Right lung (tissue), 2 donors: ENCODE measurements at regions not wholly inside any gene's neighbourhood (a gene's known extent, or its start where the extent isn't known, plus 50 kb on each side); places are given as distances from the start of the nearest gene placed in this dataset.

Source experiments
- DNase-seq, 2 donors: peaks; one replicate each; pipeline ENCODE4 v3.0.0-alpha.2; 2013

DNA sequence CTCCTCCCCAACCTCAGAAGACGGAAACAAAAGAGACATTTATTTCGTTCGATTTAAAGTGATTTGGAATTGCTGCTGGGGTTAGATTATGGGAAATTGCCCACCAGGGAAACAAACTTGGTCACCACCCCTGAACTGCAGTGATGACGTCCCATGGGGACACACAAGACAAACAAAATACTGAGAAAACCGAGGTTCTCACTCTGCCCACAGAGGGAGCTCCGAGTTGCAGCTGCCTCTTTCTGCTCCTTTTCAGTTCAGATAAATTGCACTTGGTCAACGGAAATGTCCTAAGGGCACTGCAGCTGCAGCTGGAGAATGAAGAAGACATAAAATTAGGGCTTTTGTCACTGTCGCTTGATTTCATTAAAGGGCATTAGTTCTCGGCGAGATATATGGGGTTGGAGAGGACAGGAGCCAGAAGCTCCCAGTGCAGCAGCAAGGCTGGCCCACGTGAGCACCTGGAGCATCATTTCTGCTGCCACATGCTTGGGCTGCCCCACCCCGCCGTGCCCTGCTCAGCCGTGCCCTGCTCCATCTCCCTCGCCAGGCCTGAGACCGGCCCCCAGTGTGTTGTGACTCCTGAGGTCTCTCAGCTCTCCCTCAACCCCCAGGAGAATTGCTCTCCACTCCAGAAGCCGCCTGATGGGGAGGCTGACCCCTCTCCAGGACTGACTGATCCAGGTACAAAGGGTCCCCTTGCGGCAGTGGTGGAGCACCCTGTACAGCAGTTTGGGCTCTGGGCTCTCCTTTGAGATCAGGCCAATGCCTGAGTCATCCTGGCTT, 231.7 kb upstream of the AJAP1 start:
- DNase-seq: no peak

DNA sequence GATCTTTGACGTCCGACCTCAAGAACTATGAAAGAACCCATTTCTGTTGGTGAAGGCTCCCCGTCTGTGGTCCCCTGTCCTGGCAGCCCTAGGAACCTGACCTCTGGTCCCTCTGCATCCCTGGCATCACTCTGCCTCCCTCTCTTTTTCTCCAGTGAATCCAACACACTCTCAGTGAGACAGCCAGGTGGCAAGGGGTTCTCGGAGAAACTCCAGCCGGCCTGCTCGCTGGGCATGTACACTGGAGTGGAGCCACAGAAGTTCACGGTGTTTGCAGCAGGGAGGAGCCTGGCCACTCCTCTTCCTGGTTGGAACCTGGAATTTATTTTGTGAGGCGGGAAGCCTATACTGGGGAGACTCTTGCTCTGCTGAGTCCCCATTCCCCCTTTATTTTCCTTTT, 230.2 kb upstream of the AJAP1 start:
- DNase-seq: no peak

DNA sequence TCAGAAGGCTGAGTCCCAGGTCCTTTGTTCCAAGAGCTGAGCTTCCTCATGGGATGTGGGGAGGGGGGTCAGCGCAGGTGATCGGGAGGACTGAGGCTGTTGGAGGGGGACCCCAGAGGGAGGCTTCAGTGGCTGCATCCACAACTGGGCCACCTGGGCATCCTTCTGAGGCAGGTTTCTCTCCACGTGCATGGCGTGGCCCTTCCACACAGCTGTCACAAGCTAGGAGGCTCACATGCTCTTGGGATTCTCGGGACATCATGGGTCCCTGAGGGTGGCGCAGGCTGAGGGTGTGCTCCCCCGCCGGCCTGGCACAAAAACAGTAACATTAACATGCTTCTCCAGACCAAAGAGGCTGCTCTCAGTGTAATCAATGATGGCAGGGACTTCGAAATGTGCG, 229.6 kb upstream of the AJAP1 start:
- no peak for DNase-seq

DNA sequence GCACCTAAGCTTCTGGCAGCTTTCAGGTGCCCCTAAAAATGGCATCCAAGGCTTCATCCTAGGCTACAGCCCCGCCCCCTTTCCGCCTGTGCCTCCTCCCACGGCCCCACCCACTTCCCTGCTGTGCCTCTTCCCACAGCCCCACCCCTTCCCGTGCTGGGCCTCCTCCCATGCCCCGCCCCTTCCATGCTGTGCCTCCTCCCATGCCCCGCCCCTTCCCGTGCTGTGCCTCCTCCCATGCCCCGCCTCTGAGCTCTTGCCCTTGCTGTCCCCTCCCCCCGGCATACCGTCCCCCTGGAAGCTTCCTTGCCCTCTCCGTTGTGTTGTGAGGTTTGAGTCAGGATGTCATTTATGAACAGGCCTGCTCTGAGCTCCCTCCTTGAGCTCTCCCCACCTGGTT, 228.5 kb upstream of the AJAP1 start:
- no peak for DNase-seq

DNA sequence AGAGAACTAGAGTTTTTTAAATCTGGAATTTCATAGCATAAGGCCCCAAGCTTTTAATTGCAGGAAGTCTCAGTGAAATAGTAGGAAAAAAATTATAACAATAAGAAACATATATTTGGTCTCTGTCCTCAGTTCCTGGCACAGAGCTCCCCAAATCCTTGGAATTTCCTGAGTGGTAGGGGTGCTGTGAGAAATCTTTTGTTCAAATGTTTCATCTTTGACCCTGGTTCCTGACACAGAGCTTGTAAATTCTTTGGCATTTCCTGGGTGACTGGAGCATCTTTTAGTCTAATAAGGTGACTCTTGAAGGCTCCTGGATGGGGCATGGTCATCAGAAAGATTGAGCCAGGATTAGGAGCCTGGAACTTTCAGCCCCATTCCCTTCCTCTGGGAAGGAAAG, 225.7 kb upstream of the AJAP1 start:
- DNase-seq: no peak

DNA sequence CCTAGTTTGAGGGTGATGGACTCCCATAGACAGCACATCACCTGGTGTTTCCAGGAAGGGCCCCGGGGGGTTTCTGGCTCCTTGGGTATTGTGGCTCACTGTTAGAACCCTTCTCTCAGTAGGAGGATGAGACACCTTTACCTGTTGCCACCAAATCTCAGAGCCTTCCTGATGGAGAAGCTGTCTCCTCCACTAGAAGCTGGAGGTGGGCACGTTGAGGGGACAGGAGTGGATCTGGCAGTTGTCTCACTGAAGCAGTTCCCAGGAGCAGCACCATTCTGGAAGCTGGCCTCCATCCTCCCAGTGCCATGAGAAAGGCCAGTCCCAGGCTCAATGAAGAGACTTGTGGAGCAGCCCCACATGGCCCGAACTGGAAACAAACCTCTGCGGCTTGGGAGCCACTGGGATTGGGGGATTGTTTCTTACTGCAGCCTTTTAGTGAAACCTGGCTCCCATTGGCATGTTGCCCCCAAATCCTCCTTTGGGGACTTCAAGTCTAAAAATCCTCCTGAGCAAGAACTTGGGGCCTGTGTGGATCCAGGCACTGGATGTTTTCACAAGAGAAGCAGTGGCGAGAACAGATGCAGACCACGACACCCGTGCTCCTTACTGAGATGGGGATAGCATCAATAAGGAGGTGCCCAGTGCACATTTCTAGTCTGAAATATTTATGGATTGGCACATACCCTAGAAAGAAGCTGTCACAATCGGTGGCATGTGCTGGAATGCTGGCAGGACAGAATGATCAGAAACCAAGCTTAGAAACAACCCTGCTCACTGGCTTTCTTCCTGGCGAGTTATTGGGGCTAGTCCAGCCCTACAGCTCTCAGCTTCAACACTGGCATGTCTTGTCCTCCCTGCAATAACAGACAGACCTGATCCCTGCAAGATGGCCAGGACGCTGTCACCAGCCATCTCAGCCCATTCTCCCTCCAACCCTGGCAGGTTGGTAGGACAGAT, 223.7 kb upstream of the AJAP1 start:
- DNase-seq: no peak

DNA sequence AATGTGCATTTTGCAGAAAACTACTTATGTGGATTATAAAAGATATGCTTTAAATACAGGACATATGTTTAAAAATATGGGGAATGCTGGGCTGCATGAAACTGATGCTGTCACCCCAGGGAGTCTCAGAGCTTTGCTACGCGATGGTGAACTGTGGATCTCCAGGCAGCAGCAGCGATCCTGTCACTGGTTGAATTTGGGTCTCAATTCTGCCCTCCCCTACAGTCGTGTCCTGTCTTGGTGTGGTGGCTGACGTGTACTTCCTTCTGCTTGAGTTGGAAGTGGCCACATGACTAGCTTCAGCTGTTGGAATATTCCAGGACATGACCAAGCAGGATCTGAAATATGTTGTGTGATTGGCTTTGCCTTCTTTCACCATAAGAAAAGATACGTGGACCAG, 222.9 kb upstream of the AJAP1 start:
- DNase-seq: no peak

DNA sequence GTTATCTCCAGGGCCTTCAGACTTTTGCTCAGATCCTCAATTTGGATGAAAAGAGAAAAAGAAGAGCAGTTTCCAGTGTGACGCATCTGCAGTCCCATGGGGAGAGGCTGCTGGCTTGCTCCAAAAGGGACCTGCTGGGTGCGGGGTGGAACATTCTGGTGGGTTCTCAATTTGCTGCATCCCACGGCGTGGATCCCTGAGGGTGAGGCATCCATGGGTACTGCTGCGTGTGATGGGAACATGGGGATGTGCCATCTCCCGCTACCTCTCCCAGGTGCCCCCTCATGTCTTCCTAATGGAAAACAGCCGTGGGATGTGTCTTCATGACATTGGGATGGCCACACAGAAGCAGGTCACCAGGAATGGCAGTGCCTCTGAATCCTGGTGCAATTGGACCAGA, 221.3 kb upstream of the AJAP1 start:
- no peak for DNase-seq

DNA sequence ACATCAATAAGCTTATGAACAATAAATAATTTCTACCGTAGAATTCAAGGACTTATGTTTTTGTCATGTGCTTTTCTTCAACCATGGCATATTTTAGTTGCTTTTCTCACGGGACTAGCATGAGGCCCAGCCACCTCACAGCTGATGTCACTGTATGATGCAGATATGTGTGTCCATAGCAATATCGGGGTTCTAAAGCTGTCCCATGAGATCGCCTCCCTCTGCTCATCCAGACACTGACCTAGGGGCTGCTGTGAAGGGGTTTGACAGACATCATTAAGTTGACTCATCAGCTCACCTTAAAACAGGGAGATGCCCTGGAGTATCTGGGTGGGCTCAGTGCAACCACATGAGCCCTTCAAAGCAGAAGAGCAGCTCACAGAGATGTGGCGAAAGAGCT, 210.3 kb upstream of the AJAP1 start:
- no peak for DNase-seq

DNA sequence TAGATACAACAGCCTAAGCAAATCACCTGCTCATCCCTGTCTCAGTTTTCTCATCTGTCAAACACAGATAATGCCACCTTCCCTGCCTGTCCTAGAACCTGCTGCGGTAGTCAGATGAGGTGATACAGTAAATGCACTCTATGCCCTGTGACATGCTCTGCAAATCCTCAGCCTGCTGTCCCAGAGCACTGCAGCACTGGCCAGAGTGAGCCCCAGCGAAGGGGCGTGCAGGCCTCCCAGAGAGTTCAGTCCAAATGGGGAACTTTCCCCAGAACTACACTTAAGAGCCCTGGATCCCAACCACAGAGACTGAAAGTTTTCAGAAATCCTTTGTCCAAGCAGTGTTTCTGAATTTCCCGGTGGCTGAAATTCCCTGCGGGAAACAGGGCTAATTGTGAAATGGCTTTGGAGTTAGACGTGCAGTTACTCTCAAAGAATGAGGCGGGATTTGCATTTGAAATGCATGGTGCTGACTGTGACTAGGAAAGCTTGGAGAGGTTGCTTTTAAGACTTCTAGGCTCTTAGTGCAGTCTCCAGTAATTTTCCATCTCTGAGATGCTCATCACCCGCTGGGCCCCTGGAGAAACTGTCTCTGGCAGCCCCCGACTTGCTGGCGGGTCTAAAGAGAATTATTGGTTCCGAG, 206.5 kb upstream of the AJAP1 start:
- DNase-seq: no peak

DNA sequence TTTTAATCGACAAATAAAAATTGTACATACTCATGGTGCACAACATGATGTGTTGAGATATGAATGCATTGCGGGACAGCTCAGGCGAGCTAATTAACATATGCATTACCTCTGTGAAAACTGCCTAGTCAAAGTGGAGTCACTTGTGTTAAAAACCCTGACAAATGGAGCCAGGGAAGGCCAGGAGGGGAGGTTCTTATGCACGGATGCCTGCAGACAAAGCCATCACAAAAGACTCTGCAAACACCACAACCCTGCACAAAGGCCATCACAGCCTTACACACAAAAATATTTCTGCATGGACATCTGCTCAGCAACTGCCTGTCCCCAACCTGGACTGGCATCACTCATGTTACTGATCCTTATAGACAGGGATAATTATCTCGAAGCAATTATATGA, 204.4 kb upstream of the AJAP1 start:
- DNase-seq: no peak

DNA sequence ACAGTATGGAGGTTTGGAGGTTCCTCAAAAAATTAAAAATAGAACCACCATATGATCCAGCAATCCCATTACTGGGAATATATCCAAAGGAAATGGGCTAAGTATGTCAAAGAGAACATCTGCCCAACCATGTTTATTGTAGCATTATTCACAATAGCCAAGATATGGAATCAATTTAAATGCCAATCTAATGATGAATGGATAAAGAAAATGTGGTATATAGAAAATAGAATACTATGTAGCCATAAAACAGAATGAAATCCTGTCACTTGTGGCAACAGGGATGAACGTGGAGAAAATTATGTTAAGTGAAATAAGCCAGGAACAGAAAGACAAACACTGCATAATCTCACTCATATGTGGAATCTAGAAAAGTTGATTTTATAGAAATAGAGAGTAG, 201.7 kb upstream of the AJAP1 start:
- DNase-seq: no peak

DNA sequence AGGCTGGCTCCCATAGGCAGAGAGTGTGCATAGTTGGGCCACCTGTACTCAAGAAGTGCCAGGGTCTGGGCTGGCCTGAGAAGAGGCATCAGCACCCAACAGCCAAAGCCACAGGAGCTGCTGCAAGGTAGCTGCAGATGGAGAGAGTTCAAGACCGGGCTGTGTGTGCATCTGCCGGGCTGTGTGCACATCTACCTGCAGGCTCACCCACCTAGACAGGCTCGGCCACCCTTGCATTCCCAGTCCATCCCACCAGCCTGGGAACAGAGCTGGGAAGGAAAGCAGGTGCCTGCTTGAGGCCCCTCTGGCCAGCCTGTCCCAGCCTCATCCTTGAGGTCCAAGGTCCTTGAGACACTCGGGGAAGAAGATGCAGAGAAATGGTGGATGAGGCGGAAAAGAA, 194.4 kb upstream of the AJAP1 start:
- DNase-seq: no peak

DNA sequence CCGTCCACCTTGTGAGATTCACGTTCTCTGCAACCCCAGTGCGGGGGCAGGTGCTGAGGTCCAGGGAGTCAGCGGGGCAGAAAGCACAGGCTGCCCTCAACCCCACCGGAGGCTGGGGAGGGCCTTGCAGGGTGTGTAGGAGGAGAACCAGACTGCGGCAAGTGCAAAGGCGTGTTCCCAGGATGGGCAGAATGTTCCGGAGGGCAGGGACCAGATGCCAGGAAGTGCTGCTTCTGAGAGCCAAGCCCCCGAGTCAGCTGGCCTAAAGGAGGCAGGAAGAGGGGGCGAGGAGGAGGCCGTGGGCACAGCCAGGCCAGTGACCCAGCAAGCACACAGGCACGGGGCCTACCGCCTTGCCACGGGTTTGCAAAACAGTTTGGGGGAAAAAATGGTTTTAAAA, 193.8 kb upstream of the AJAP1 start:
- DNase-seq: no peak

DNA sequence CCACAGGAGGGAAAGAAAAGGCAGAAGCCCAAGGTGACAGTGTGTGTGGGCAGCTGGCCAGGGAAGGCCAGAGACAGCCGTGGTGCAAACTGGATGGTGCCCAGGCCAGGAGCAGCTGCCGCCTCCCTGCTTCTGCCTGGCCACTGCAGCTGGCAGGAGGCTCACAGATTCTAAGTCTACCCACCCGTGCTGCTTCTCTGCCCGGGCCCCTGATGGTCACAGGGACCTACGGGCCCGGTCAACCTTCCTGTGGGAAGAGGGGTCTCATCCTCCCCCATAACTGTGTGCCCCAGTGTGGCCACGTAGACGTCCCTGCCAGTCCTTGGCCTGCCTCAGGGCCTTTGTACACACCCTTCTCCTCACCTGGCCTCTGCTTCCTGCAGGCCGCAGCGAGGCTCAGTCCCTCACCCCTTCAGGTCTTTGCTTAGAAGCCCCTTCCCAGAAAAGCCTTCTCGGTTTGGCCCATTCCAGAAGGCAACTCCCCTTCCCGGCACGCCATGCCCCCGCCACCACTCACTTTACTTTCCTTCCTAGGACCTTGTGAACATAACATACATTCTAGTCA, 192.6 kb upstream of the AJAP1 start:
- no peak for DNase-seq

DNA sequence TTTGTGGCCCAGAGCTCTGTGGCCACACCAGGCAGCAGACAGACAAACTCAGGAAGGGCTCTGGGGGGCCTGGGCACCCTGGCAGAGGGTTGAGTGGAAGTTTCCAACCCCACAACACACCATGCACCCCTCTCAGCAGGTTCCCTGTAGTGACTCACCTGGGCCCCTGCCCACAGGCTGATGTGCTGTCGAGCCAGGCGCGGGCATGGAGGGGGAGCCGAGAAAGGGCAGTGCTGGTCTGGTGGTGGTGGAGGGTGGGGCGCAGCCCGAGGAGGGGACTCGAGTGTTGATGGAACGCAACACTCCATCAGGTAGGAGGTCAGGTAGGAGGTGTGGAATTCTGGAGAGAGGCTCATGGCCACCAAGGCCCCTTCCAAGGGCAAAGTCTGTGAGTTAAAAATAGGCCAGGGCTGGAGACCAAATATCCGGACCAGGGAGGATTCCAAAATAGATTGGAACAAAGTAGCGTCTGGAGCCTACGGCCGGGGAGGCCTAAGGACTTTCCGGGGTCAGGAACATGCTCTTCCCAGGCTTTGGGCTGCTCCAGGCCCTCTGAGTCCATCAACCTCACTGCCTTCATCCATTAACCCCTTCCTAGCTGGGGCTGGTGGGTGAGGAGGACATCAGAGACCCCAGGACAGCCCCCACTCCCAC, 191.5 kb upstream of the AJAP1 start:
- DNase-seq: no peak

DNA sequence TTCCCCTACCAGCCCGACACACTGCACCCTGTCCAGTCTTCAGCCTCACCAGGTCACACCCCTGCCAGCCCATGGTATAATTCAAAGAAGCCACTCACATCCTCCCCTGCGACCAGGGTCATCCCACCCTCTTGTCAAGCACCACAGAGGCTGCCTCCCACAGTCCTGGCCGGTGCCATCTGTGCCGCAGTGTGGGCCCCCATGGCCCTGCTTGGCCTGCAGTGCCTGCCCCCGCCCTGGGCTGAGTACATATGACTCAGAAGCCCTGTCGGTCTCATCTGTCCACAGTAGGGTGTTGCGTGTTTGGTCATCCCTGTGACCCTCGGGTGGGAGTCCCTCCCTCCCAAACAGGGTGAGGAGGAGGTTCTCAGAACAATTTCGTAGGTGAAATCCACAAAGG, 190.8 kb upstream of the AJAP1 start:
- DNase-seq: no peak

DNA sequence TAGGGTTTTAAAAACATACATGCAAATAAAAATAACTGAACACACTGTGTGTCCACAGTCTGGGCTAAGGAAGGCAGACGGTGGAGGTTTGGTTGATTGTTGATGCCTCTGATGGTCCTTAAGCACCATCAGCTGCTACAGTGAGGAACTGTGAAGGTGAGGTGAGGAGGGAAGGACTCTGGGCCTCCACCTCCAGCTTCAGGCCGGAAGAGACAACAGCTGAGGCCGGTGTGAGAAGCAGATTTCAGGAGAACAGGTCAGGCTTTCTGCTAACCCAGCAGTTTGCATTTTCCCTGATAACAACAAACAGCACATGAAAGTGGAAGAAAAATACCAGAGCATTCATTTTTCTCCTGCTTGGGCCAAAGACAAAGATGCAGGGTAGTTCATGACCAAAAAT, 189.9 kb upstream of the AJAP1 start:
- no peak for DNase-seq

DNA sequence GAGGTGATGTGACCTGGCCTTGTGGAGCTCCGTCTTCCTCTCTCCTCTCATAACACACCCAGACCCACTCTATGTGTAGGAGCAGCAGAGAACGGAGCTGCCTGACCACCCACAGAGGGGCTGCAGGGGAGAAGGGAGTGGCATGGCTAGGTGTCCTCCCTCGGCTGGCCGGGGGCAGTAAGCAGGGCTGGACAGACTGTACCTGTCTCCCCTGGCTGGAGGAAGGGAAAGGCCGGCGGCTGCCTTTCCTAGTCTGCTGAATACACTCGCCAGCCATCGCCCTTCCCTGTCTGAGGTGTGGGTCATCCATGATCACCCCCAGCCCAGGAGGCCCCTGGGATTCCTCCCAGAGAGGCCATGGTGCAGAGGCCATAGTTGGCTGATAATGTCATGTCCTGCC, 187.2 kb upstream of the AJAP1 start:
- no peak for DNase-seq

DNA sequence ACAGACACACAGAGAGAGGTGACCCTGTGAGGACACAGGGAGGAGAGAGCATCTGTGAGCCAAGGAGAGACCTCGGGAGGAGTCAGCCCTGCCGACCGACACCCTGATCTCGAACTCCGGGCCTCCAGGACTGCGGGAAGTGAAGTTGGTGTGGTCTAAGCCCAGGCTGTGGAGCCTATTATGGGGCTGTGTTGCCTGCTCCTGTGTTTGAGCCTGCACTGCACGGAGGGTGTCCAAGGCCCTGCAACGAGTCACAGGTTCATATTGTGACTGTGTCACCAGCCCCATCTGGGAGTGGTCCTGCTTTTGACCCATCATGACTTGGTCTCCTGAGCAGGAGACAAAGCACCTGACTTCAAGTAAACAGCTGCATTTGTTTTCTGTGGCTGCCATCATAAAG, 186.0 kb upstream of the AJAP1 start:
- no peak for DNase-seq

DNA sequence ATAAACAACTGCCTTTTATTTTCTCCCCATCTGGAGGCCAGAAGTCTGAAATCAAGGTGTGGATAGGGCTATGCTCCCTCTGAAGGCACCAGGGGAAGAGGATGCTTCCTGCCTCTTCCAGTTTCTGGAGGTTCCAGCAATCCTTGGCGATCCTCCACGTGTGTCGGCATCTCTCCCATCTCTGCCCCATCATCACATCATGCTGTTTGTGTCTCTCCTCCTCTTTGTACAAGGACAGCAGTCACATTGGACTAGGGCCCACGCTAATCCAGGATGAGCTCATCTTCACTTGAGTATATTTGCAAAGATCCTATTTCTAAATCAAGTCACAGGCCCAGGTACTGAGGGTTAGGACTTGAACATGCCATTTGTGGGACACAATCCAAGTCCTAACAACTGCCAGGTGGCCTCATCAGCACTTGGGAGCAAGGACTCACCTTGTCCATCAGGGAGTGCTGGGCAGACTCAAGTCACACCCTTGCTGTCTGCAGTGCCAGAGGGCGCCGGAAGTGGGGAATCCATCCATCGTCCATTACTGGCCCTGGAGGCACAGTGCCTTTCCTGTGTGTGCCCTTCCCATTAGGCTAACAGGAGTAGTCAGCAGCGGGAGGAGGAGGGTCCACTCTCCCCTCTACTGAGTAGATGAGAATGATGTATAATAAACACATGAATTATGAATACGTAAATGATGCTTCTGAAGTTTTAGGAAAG, 185.4 kb upstream of the AJAP1 start:
- no peak for DNase-seq
